GM19025 (cell line): ENCODE measurements at regions not wholly inside any gene's neighbourhood (a gene's known extent, or its start where the extent isn't known, plus 50 kb on each side); places are given as distances from the start of the nearest gene placed in this dataset.
"Not testable (repeated sequence)": the region's sequence is repeated elsewhere in the genome, so short reads cannot be mapped to it uniquely, and the experiment has no call there.

Experiments
- ATAC-seq: cut with Tn5 transposase; IDR thresholded peaks from one replicate; pipeline ENCODE4 v1.9.1; 2021; ENCODE audit warnings: mild to moderate bottlenecking, low read depth, moderate library complexity; ENCODE audit not compliant: unreplicated experiment

DNA sequence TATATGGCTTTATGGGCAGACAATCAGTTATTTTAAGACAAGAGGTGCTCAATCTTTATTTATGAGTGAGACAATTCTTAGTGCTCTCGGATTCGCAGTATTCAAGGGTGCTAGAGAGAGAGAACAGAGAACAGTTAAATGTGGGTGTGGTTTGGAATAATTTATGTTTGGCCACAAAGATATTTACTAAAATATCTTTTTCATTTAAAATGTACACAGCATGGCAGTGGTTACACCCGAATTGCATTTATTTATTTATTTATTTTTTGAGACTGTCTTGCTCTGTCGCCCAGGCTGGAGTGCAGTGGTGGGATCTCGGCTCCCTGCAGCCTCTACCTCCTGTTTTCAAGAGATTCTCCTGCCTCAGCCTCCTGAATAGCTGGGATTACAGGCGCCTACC lies 109.2 kb downstream of the CDCA7 start:
- no peak for ATAC-seq

DNA sequence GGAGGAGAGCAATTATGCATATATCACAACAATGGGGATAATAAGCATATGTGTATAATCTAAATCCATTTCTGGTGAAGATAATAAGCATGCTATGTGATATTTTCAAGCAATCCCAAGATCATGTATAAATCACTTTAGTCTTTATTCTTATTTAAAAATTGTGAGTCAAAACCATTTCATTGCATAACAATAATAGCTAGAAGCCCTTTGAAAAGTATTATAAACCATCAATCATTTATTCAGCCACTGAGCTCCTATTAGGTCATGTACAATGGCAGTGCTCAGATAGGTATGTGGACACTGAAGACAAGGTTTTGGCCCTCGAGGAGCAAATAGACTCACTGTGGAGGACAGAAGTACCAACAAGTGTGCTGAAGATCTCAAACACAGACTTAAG lies 113.1 kb downstream of the CDCA7 start:
- ATAC-seq, result no peak

DNA sequence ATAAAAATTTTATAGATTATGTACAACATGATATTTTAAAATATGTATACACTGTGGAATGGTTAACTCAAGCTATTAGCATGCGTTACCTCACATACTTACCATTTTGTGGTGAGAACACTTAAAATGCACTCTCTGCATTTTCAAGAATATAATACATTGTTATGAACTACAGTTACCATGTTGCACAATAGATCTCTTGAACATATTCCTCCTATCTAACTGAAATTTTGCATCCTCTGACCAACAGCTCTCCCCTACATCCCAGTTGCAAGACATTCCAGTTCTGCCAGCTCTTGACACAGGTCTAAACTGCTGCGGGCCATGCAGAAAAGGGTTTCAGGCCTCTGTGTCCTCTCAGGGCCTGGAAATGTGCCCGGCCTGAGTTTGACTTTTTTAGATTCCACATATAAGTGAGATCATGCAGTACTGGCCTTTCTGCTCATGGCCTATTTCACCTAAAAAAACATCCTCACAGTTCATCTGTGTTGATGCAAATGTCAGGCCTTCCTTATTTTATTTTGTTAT lies 113.7 kb downstream of the CDCA7 start:
- no peak for ATAC-seq

DNA sequence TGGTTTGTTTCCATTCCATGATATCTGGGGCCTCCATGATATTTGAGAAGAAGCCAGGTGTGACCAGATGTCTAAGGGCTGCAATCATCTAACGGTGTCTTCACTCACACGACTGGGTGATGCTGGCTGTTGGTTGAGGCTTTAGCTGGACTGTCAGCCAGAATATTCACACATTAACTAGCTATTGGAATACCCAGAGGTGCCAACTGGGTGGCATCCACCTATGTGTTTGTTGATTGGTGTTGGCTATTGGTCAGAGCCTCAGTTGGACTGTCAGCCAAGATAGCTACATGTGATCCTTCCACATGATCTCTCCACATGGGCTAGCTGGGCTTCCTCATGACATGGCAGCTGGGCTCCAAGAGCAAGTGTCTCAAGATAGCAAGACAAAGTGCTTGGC lies 117.4 kb downstream of the CDCA7 start:
- ATAC-seq, result no peak

DNA sequence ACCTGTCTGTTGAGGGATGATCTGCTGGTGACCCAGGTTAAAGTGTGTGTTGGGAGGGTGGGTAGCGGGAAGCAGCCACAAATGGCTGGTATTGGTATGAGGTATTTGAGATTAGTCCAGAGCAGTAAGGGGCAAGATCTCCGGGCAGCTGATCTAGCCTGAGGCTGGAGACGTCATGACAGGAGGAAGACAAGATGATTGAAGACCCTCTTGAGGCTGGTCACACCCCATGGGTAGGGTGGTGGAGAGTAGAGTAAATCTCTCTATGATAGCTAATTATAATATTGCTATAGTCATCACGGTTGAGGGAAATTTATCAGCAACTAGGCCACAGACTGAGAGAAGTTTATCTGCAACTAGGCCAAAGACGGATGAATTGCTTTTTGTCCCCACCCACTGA lies 128.5 kb downstream of the CDCA7 start:
- ATAC-seq, result no peak

DNA sequence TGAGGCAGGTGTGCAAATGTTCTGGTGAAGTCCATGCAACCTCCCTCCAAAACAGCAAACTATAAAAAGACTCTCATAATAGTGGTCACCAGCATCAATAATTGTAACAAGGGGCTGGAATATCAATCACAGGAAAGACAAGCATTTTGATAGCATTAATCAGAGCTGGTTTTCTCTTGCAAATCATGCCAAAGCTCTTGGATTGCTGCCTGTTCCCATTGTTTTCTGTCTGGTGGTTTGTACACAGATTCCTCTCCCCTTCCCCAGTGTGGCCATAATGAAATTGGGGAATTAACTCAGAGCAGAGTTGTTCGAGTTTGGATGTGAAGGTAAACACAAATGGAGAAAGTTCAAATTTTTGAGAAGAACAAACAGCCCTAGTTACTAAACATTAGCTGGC lies 134.2 kb downstream of the CDCA7 start:
- no peak for ATAC-seq

DNA sequence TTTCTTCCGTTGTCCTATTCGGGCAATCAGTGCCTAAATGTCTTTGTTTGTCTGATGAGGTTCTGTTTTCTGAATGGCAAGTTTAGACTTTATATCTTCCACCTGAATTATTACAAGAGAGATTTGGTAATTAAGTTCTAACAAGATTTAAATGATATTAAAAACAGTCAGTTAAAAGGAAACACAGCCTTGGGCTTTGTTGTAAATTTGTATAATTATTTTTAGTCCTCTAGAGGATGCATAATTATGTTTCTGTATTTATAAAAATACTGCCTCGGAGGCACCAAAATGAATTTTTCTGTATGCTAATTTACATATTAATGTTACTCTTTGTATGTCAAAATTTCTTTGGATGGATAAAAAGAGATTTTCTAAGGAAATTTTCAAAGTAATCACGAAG lies 136.7 kb downstream of the CDCA7 start:
- no peak for ATAC-seq

DNA sequence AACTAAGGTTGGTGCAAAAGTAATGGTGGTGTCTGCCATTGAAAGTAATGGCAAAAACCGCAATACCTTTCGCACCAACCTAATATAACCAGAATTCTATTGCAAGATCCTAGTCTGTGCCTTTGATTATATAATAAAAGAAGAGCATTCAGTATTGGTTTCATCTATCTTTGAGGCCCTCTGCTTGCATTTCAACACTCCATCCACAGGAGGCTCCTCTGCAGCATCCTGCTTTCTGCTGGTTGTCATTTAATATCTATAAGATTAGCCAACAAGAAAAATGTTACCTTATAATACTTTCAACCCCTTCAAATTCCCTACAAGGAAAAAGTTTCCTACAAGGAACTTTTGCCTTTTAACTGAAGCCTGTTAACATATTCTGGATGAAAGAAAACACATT lies 139.2 kb downstream of the CDCA7 start:
- ATAC-seq, result no peak

DNA sequence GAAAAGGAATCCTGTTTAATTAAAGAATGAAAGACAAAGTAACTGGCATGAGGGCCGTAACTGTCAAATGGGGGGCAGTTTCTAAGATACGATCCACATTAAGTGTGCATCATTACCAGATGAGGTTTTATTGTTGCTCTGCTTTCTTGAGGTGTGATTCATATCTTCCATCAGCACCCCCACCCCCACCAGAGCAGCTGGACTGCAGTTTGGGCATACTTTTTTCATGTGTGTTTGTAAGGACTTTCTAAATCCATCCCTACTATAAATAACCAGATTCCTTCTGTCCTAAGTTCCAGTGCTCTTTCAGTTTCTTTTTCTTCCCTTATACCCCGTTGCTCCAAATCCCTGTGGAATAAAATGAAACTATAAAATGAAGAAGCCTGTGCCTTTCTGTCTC lies 142.1 kb downstream of the CDCA7 start:
- no peak for ATAC-seq

DNA sequence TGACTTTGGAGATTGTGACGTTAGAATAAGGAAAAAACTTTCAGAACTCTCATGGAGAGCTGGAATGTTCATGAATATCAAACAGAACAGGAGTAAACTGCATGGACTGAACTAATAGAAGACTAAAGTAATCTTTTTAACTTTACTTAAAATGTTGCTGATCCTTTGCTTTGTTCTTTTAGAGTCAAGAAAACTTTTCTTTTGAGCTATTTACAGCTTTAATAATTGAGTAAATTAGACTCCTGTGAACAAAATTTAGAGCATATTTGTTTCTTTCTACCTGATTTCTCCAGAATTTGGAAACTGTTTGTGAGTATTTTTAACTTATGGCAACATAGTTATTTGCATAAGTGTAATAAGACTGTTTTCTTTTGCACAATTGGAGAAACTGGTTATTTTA lies 146.3 kb downstream of the CDCA7 start:
- no peak for ATAC-seq

DNA sequence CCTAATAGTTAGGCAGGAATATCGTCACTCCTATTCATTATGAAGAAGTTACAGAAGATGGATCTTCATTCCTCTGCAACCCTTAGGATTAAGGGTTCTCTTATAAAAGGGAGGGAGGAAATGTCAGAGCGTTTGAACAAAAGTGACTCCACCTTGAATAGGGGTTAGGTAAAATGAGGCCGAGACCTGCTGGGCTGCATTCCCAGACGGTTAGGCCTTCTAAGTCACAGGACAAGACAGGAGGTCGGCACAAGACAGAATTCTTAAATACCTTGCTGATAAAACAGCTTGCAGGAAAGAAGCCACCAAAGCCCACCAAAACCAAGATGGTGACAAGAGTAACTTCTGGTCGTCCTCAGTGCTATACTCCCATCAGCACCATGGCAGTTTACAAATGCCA lies 147.6 kb downstream of the CDCA7 start:
- no peak for ATAC-seq

DNA sequence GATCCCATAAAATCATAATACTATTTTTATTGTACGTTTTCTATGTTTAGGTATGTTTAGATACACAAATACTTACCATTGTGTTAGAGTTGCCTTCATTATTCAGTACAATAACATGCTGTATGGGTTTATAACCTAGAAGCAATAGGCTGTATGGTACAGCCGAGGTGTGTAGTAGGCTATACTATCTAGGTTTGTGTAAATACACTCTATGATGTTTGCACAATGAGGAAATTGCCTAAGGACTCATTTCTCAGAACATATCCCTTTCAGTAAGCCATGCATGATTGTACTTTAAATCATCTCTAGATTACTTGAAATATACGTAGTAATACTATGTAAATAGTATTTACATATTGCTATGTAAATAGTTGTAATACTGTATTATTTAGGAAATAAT lies 156.7 kb downstream of the CDCA7 start:
- no peak for ATAC-seq

DNA sequence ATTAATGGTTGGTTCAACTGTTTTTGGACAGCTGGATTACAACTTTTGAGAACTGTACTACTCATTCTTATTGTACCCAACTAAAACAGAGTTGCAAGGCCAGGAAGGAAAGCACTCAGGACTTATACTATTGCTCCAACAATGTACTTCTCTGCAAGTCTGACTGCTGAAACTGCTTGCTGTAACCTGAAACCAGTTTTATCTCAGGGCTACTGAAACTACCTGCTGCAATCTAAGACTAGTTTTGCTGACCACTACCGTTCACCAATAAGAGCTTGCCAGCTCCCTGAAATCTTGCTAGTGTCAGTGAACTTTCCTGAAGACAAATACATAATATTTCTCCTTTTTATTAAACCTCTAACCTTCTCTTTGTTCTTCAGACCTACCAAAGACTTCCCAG lies 157.3 kb downstream of the CDCA7 start:
- ATAC-seq, result no peak

DNA sequence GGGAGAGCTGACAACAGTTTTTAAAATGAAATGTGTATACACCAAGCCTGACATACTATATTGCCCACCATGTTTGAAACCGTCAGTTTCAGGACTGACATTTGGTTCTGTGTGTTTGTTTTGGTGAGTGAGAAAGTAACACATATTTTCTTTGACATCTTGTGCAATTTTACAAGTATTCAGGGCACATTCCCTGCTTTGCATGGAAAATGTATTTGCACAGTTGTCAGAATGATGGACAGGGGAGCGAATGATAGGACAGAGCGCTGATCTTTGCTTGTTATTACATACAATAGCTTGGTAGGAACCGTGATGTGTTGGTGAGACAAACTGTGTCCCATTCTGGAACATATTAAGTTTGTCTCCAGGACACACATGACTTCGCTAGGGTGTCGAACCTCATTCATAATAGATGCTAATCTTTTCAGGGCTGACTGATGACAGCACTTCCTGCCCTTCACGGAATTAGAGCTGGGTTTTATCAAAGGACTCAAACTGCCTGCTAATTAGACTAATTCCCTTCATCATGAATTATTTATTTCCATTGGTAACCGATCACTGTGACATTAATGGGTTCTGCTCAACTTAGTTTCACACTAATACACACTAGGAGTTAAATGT lies 158.5 kb downstream of the CDCA7 start:
- ATAC-seq, result no peak

DNA sequence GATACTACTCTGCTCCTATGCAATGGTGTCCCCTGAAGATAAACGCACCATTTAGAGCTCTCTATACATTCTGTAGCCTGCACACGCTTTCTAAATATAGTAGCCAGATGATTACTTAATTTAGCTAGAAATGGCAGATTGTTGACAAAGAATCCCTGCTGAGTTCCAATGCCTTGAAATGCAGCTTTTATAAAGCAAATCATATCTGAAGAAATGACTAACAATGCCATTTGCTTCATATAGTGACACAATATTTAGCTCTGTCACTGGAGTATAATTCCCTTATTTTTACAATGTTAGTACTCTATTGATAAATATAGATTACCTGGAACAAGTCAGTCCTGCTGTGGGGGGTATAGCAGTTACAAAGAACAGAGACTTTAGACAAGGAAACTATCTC lies 166.2 kb downstream of the CDCA7 start:
- ATAC-seq, result no peak

DNA sequence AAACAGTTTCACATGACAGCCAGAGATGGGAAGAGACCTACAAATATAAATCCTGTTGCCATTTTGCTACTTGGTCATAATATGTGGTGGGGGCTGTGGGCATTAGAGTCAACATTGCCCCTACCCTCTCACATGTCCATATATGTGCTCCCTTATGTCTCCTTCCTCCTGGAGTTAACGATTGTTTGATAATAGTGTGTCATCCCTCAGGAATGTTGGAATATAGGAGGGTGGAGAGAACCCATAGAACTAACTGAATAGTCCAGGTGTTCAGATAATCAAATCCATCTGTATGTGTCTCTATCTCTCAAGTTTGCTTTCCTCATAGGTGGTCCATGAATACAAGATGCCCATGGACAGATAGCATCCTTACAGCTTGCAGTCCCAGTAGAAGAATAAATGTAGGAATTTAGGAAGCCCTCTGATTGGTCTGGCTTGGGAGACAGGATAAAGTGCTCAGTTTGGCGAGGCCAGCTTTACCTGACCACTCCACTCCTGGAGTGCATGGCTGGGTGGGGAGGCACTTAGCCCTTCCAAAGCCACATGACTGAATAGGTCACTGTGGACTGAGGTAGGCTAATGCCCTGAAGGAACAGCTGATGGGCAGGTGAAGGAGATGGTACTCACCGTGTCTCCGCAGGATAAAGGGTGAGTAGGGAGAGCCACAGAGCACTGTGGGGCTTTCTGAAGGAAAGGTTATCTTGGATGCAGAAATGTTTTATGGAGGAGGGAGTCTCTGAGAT lies 166.9 kb downstream of the CDCA7 start:
- ATAC-seq, result no peak

DNA sequence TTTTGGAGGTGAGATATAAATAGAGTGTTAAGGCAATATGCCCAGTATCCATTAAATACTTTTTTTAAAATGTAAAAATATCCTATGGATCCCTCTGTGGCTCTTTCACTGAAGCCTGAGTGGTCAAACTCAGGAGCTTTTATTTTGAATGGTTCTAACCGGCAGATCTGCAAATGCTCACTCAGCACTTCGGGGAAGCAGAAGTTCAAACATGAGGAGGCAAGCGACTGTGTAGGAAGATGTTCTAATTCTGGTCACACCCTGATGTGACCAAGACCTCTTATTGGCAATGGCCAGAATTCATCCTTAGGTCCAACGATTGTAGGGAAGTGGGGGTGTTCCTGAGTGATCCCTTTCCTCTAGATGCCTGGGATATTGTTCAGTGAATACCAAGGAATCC lies 168.8 kb downstream of the CDCA7 start:
- ATAC-seq, result no peak

DNA sequence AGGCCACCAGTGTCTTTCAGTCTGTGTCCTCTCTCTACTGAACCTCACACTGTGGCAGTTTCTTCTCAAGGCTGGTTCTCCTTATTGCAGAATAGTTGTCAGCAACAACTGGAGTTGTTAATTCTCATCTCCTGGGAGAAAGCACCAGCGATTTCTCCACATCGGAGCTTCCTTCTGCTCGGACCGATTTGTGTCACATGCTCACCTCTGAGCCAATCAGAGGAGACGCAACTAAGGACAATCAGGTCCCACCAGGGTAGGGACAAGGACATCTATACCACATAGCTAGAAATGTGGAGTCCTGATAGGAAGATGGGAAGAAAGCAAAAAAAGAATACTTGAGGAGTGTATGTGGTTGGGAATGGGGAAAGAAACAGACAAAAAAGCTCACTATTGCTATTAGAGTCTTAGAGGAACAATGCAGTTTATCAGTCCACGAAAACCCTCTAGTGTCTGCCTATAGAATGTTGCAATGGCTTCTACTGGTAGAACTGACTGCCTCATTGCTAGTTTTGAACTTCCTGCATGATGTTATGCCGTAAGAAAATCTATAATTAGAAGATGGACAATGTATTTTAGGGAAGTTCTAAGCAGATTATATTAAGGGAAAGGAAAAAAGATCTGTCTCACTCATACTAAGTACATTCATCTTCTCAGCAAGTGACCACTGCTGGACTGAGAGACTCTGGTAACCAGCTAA lies 169.7 kb downstream of the CDCA7 start:
- ATAC-seq, result no peak

DNA sequence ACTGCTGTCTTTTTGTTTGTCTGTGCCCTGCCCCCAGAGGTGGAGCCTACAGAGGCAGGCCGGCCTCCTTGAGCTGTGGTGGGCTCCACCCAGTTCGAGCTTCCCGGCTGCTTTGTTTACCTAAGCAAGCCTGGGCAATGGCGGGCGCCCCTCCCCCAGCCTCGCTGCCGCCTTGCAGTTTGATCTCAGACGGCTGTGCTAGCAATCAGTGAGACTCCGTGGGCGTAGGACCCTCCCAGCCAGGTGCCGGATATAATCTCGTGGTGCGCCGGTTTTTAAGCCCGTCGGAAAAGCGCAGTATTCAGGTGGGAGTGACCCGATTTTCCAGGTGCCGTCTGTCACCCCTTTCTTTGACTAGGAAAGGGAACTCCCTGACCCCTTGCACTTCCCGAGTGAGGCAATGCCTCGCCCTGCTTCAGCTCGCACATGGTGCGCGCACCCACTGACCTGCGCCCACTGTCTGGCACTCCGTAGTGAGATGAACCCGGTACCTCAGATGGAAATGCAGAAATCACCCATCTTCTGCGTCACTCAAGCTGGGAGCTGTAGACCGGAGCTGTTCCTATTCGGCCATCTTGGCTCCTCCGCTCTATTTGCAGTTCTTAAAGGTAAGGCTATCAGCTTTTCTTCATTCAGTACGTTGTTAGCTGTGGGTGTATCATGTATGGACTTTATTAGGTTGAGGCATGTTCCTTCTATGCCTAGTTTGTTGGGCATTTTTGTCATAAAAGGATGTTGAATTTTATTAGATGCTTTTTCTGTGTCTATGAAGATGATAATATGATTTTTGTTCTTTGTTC lies 178.3 kb downstream of the CDCA7 start:
- ATAC-seq, result not testable (repeated sequence)

DNA sequence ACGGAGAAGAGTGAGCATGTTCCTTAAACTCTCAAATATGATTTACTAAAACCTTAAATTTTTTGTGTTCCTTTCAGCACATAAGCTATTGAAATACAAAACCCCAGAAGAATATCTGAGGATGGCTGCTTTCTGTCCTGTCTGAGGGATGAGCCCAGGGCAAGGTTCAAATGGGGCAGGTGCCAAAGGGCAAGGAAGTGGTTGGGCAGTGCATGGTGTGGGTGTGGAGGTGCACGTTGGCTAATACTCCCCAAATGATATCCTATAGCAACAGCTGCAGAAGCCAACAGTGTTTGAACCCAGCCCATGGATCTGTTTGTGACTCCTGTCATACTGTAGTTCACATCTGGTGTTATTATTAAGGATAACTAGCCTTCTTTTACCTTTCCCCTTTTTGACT lies 183.0 kb downstream of the CDCA7 start:
- no peak for ATAC-seq

DNA sequence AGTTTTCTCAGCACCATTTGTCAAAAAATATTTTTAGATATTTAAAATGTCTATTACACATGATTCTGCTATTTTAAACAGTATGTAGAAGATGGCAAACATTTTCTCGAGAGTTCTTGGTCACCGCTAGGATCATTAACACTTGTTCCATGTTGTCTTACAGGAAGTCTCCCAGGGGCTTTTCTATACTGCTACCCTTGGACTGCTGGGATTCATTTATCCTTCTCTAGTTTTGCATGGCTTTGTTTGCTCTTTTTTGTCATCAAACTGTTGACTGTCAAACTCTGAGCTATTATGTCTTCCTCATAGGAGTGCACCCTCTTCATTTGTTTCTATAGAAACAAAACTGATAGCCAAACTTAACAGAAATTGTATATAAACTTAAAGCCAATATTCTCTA lies 184.9 kb downstream of the CDCA7 start:
- no peak for ATAC-seq
